Colonic mucosa (tissue), 4 donors: ENCODE measurements at regions not wholly inside any gene's neighbourhood (a gene's known extent, or its start where the extent isn't known, plus 50 kb on each side); places are given as distances from the start of the nearest gene placed in this dataset.

Experiments
- DNase-seq: peaks from one replicate; pipeline ENCODE4 v3.0.0-alpha.2; 2020
- H3K27ac ChIP-seq: fragments of 200-600 bp; one replicate; pipeline ENCODE4 v1.8.0; 2021
- H3K27me3 ChIP-seq: fragments of 200-600 bp; one replicate; pipeline ENCODE4 v1.8.0; 2021
- H3K36me3 ChIP-seq: fragments of 200-600 bp; one replicate; pipeline ENCODE4 v1.8.0; 2021
- H3K4me1 ChIP-seq: fragments of 200-600 bp; one replicate; pipeline ENCODE4 v1.8.0; 2021; ENCODE audit warnings: mild to moderate bottlenecking
- H3K4me3 ChIP-seq: fragments of 200-600 bp; one replicate; pipeline ENCODE4 v1.8.0; 2021
- H3K9ac ChIP-seq, 2 donors: one replicate each; pipeline ENCODE4 v1.7.0; 2013; ENCODE audit warnings: control low read depth in 2 of 2, low read depth in 2 of 2, low read length in 2 of 2
- H3K9me3 ChIP-seq: fragments of 200-600 bp; one replicate; pipeline ENCODE4 v1.8.0; 2021
- CTCF ChIP-seq: fragments of 200-600 bp; IDR thresholded peaks from one replicate; pipeline ENCODE4 v1.8.0; 2022; ENCODE audit warnings: antibody characterized with exemption, mild to moderate bottlenecking
- intact Hi-C: fragments of 100-400 bp; cut with DNase I; formaldehyde crosslinking; loops from one replicate; pipeline ENCODE4 v1.14.1; 2022
- donor health status: healthy.
- donor health status: DM: no; HTN: no; CAD: no.
- donor health status: DM: no; HTN: no; CAD: no.

- no peak overlapping the region for H3K9ac ChIP-seq
- no peak overlapping the region for H3K27ac ChIP-seq
- no peak overlapping the region for H3K4me3 ChIP-seq
- no peaks in the 10 kb centered on the region for H3K4me1 ChIP-seq
- H3K9me3 ChIP-seq, result no peaks in the 10 kb centered on the region
- DNase-seq, result no peak
- no peaks in the 10 kb centered on the region for H3K36me3 ChIP-seq
- intact Hi-C loops, result no loop called here
- TF ChIP-seq CTCF, result no peak
- H3K27me3 ChIP-seq, result no peaks in the 10 kb centered on the region
Observed at GRCh38 chr17:53719229-53719628, 103.5 kb upstream of the KIF2B start.

- no peak for DNase-seq
- no peaks in the 10 kb centered on the region for H3K9me3 ChIP-seq
- no peaks in the 10 kb centered on the region for H3K4me1 ChIP-seq
- no peak overlapping the region for H3K4me3 ChIP-seq
- intact Hi-C loops, result no loop called here
- TF ChIP-seq CTCF, result no peak
- no peaks in the 10 kb centered on the region for H3K27me3 ChIP-seq
- no peaks in the 10 kb centered on the region for H3K36me3 ChIP-seq
- H3K27ac ChIP-seq, result no peak overlapping the region
- H3K9ac ChIP-seq, result no peak overlapping the region
Observed at GRCh38 chr17:53707566-53707965, 115.2 kb upstream of the KIF2B start.

GRCh38 chr17:53696286-53696685 lies 126.4 kb upstream of the KIF2B start:
- intact Hi-C loops, result no loop called here
- no peak for TF ChIP-seq CTCF

GRCh38 chr17:53687324-53687723 lies 135.4 kb upstream of the KIF2B start:
- TF ChIP-seq CTCF, result no peak
- no peak for DNase-seq
- no peaks in the 10 kb centered on the region for H3K4me1 ChIP-seq
- H3K9me3 ChIP-seq, result no peaks in the 10 kb centered on the region
- intact Hi-C loops, result no loop called here
- H3K9ac ChIP-seq, result no peak overlapping the region
- H3K36me3 ChIP-seq, result no peaks in the 10 kb centered on the region
- no peak overlapping the region for H3K27ac ChIP-seq
- H3K27me3 ChIP-seq, result no peaks in the 10 kb centered on the region
- H3K4me3 ChIP-seq, result no peak overlapping the region

More at GRCh38 chr17:53696286-53696685, 126.4 kb upstream of the KIF2B start:
- H3K9ac ChIP-seq, result no peak overlapping the region
- no peaks in the 10 kb centered on the region for H3K9me3 ChIP-seq
- no peaks in the 10 kb centered on the region for H3K36me3 ChIP-seq
- no peak overlapping the region for H3K4me3 ChIP-seq
- no peaks in the 10 kb centered on the region for H3K27me3 ChIP-seq
- no peak for DNase-seq
- no peak overlapping the region for H3K27ac ChIP-seq
- H3K4me1 ChIP-seq, result no peaks in the 10 kb centered on the region

- H3K27me3 ChIP-seq, result no peaks in the 10 kb centered on the region
- TF ChIP-seq CTCF, result no peak
- no peak overlapping the region for H3K9ac ChIP-seq
- H3K4me1 ChIP-seq, result no peaks in the 10 kb centered on the region
- no peak overlapping the region for H3K4me3 ChIP-seq
- no peak overlapping the region for H3K27ac ChIP-seq
- H3K36me3 ChIP-seq, result no peaks in the 10 kb centered on the region
- no peak for DNase-seq
- intact Hi-C loops, result no loop called here
- H3K9me3 ChIP-seq, result no peaks in the 10 kb centered on the region
Observed at GRCh38 chr17:53680745-53681144, 142.0 kb upstream of the KIF2B start.

GRCh38 chr17:53668854-53669253 lies 153.9 kb upstream of the KIF2B start:
- intact Hi-C loops, result no loop called here
- TF ChIP-seq CTCF, result no peak
- no peak overlapping the region for H3K27ac ChIP-seq

More at GRCh38 chr17:53668854-53669253, 153.9 kb upstream of the KIF2B start:
- Histone ChIP-seq H3K9me3 (no peaks in the 10 kb centered on the region), H3K4me3 (no peak overlapping the region), H3K27me3 (no peaks in the 10 kb centered on the region), H3K4me1 (no peaks in the 10 kb centered on the region), H3K36me3 (no peaks in the 10 kb centered on the region), H3K9ac (no peak overlapping the region)
- no peak for DNase-seq
